ENCODE measurements at regions not wholly inside any gene's neighbourhood (a gene's known extent, or its start where the extent isn't known, plus 50 kb on each side); places are given as distances from the start of the nearest gene placed in this dataset.

GRCh38 chr16:87543436-87544191 is 50.8 kb upstream of the ZCCHC14 start:
- TF ChIP-seq CTCF (IDR thresholded peaks at IDR 0.05), result no peak
- no peaks in the 10 kb centered on the region for H3K9me3 ChIP-seq
- H3K4me3 ChIP-seq, result no peak overlapping the region
- intact Hi-C loops (cut with DNase I), result no loop called here
- H3K27ac ChIP-seq, result no peak overlapping the region
- ATAC-seq, result no peak
- no peak for DNase-seq
- H3K4me1 ChIP-seq, result peaks cover 3% of the 10 kb centered on the region
- no peaks in the 10 kb centered on the region for H3K36me3 ChIP-seq
- H3K27me3 ChIP-seq, result peaks cover 19% of the 10 kb centered on the region

- intact Hi-C loops (cut with DNase I), result no loop called here
- no peak for TF ChIP-seq CTCF (IDR thresholded peaks at IDR 0.05)
- H3K9me3 ChIP-seq, result no peaks in the 10 kb centered on the region
- no peak overlapping the region for H3K27ac ChIP-seq
- H3K36me3 ChIP-seq, result no peaks in the 10 kb centered on the region
- peaks cover 19% of the 10 kb centered on the region for H3K27me3 ChIP-seq
- H3K4me3 ChIP-seq, result no peak overlapping the region
- no peak for ATAC-seq
- H3K4me1 ChIP-seq, result peaks cover 3% of the 10 kb centered on the region
- DNase-seq, result no peak
Observed at GRCh38 chr16:87542531-87543102, 49.8 kb upstream of the ZCCHC14 start.
